Neural progenitor cell (in vitro differentiated cells): ENCODE measurements at regions not wholly inside any gene's neighbourhood (a gene's known extent, or its start where the extent isn't known, plus 50 kb on each side); places are given as distances from the start of the nearest gene placed in this dataset.

Experiments used
- DNase-seq: peaks from one replicate; pipeline ENCODE4 v3.0.0-alpha.2; 2016; ENCODE audit warnings: low spot score
- H2AFZ ChIP-seq: fragments of 200-600 bp; sonication (generic); replicated peaks from 2 replicates; pipeline ENCODE4 v1.6.1; 2016; ENCODE audit warnings: antibody characterized with exemption
- H3F3A ChIP-seq: fragments of 200-600 bp; sonication (generic); 2 replicates; pipeline ENCODE4 v1.6.1; 2016; ENCODE audit warnings: antibody characterized with exemption, low read depth
- H3K27ac ChIP-seq: fragments of 200-600 bp; sonication (generic); 2 replicates; pipeline ENCODE4 v1.5.1; 2016; ENCODE audit warnings: mild to moderate bottlenecking
- H3K27me3 ChIP-seq: fragments of 200-600 bp; sonication (generic); 2 replicates; pipeline ENCODE4 v1.6.1; 2016; ENCODE audit warnings: mild to moderate bottlenecking, moderate library complexity
- H3K36me3 ChIP-seq: fragments of 200-600 bp; sonication (generic); 2 replicates; pipeline ENCODE4 v1.5.1; 2016
- H3K4me1 ChIP-seq: fragments of 200-600 bp; sonication (generic); 2 replicates; pipeline ENCODE4 v1.6.1; 2016; ENCODE audit warnings: mixed run types
- H3K4me2 ChIP-seq: fragments of 200-600 bp; sonication (generic); 2 replicates; pipeline ENCODE4 v1.6.1; 2016
- H3K4me3 ChIP-seq: fragments of 200-600 bp; sonication (generic); 2 replicates; pipeline ENCODE4 v1.5.1; 2016
- H3K79me2 ChIP-seq: fragments of 200-600 bp; sonication (generic); 2 replicates; pipeline ENCODE4 v1.6.1; 2016; ENCODE audit warnings: low read depth
- H3K9ac ChIP-seq: fragments of 200-600 bp; sonication (generic); 2 replicates; pipeline ENCODE4 v1.6.1; 2016
- H3K9me3 ChIP-seq: fragments of 200-600 bp; sonication (generic); 2 replicates; pipeline ENCODE4 v1.5.1; 2016; ENCODE audit warnings: low read depth
- H4K20me1 ChIP-seq: fragments of 200-600 bp; sonication (generic); 2 replicates; pipeline ENCODE4 v1.6.1; 2016; ENCODE audit warnings: low read depth
- H3K27ac Mint-ChIP-seq: 3 replicates; pipeline ENCODE4 v1.8.0; 2021; ENCODE audit warnings: mixed read lengths
- H3K27me3 Mint-ChIP-seq: 2 replicates; pipeline ENCODE4 v1.8.0; 2022; ENCODE audit warnings: low read depth, mild to moderate bottlenecking, inconsistent platforms, moderate library complexity, mixed read lengths; ENCODE audit not compliant: insufficient read depth
- H3K36me3 Mint-ChIP-seq: 3 replicates; pipeline ENCODE4 v1.8.0; 2021; ENCODE audit warnings: mixed read lengths
- H3K4me1 Mint-ChIP-seq: 3 replicates; pipeline ENCODE4 v1.8.0; 2021; ENCODE audit warnings: mixed read lengths
- H3K4me3 Mint-ChIP-seq: 3 replicates; pipeline ENCODE4 v1.8.0; 2021; ENCODE audit warnings: mild to moderate bottlenecking, moderate library complexity, mixed read lengths
- H3K9me3 Mint-ChIP-seq: 3 replicates; pipeline ENCODE4 v1.8.0; 2020; ENCODE audit warnings: mixed read lengths
- EZH2 ChIP-seq: fragments of 200-600 bp; sonication (generic); IDR thresholded peaks from 2 replicates; pipeline ENCODE4 v1.6.1; 2017; ENCODE audit warnings: antibody characterized with exemption, mild to moderate bottlenecking, moderate library complexity
- EZH2phosphoT487 ChIP-seq: fragments of 200-600 bp; sonication (generic); IDR thresholded peaks from 2 replicates; pipeline ENCODE4 v1.6.1; 2017; ENCODE audit warnings: antibody characterized with exemption
- TF ChIP-seq, protein P1 (sequence below): fragments of 200-600 bp; sonication (generic); IDR thresholded peaks from 2 replicates; pipeline ENCODE4 v1.5.1; 2017; ENCODE audit warnings: antibody characterized with exemption, mild to moderate bottlenecking

DNA sequence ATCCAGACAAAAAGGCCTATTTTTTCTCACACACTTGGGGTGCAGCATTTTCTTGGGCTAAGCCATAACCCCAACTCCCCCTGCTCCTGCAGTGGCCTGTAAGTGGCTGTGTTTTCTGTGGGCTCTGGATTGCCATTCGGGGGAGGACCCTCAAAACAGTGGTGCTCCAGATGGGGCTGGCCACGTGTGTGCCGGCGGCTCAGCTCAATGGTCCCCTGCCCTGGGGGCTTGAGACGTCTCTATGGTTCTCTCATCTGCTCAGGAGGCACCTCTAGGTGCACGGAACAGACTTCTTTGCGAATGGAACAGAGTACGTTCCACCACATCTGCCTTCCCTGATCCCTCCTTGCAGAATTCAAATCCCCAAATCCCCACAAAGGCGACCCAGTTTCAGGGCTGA lies 250.0 kb upstream of the SHH start:
- H3K9me3 Mint-ChIP-seq = peaks cover 6% of the 10 kb centered on the region
- Histone ChIP-seq H3K4me2 (no peak overlapping the region), H3K36me3 (no peaks in the 10 kb centered on the region), H2AFZ (no peak overlapping the region), H3K79me2 (no peaks in the 10 kb centered on the region), H3K9me3 (no peaks in the 10 kb centered on the region), H3K4me1 (no peaks in the 10 kb centered on the region), H4K20me1 (no peaks in the 10 kb centered on the region), H3K27me3 (no peaks in the 10 kb centered on the region), H3K4me3 (no peak overlapping the region), H3K9ac (no peak overlapping the region), H3K27ac (no peak overlapping the region), H3F3A (peaks cover 7% of the 10 kb centered on the region)
- no peak for DNase-seq
- peaks cover 3% of the 10 kb centered on the region for H3K4me1 Mint-ChIP-seq
- H3K27me3 Mint-ChIP-seq = peaks cover 7% of the 10 kb centered on the region
- H3K4me3 Mint-ChIP-seq = no peak overlapping the region
- H3K36me3 Mint-ChIP-seq = no peaks in the 10 kb centered on the region
- TF ChIP-seq, protein P1, sequence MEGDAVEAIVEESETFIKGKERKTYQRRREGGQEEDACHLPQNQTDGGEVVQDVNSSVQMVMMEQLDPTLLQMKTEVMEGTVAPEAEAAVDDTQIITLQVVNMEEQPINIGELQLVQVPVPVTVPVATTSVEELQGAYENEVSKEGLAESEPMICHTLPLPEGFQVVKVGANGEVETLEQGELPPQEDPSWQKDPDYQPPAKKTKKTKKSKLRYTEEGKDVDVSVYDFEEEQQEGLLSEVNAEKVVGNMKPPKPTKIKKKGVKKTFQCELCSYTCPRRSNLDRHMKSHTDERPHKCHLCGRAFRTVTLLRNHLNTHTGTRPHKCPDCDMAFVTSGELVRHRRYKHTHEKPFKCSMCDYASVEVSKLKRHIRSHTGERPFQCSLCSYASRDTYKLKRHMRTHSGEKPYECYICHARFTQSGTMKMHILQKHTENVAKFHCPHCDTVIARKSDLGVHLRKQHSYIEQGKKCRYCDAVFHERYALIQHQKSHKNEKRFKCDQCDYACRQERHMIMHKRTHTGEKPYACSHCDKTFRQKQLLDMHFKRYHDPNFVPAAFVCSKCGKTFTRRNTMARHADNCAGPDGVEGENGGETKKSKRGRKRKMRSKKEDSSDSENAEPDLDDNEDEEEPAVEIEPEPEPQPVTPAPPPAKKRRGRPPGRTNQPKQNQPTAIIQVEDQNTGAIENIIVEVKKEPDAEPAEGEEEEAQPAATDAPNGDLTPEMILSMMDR = no peak
- TF ChIP-seq EZH2phosphoT487 (no peak), EZH2 (no peak)
- H3K27ac Mint-ChIP-seq = no peak overlapping the region

DNA sequence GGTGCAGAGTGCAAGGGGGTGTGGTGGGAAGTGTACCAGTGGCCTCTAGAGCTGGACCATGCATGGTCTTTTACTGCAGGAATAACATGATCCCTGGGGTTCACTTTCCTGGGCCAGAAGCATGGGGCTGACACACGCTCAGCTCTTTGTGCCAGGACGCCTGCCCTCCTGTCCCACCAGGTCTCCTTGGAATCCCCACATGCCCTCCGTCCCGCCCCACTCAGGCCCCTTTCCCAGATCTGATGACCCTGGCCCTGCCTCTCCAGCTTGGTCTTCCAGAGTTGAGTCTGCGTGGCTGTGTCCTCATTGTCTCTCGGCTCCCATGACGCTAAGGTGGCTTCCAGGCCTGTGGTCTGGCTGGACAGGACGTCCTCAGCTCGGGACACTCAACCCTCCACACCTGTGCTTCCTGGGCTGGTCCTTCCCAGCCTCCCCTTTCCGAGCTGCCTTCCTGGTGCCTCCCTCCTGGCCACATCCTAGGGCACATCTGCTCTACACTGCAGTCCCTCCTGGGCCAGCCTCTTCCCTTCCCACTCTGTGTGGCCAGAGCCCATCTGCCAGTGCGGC lies 249.5 kb upstream of the SHH start:
- H3K27me3 ChIP-seq = no peaks in the 10 kb centered on the region
- no peak overlapping the region for H2AFZ ChIP-seq
- H3K9ac ChIP-seq = no peak overlapping the region
- H3K9me3 Mint-ChIP-seq = peaks cover 6% of the 10 kb centered on the region
- H3K27ac Mint-ChIP-seq = no peak overlapping the region
- H3K4me1 ChIP-seq = no peaks in the 10 kb centered on the region
- DNase-seq = no peak
- H3K9me3 ChIP-seq = no peaks in the 10 kb centered on the region
- TF ChIP-seq, protein P1 = no peak
- TF ChIP-seq EZH2phosphoT487 (no peak), EZH2 (no peak)
- no peaks in the 10 kb centered on the region for H3K36me3 Mint-ChIP-seq
- H3F3A ChIP-seq = peaks cover 7% of the 10 kb centered on the region
- no peak overlapping the region for H3K27ac ChIP-seq
- no peaks in the 10 kb centered on the region for H3K79me2 ChIP-seq
- peaks cover 5% of the 10 kb centered on the region for H3K27me3 Mint-ChIP-seq
- H3K4me3 ChIP-seq = no peak overlapping the region
- no peaks in the 10 kb centered on the region for H4K20me1 ChIP-seq
- H3K4me3 Mint-ChIP-seq = no peak overlapping the region
- H3K36me3 ChIP-seq = no peaks in the 10 kb centered on the region
- H3K4me2 ChIP-seq = no peak overlapping the region
- H3K4me1 Mint-ChIP-seq = peaks cover 3% of the 10 kb centered on the region

DNA sequence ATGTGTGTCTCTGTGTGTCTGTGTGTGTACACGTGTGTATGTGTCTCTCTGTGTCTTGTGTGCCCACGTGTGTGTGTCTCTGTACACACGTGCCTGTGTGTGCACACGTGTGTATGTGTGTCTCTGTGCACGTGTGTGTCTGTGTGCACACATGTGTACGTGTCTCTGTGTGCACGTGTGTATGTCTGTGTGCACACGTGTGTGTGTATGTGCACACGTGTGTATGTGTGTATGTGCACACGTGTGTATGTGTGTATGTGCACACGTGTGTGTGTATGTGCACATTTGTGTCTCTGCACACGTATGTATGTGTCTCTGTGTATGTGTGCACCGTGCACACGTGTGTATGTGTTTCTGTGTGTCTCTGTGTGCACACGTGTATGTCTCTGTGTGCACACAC lies 248.7 kb upstream of the SHH start:
- Histone ChIP-seq H3K36me3 (no peaks in the 10 kb centered on the region), H3K79me2 (no peaks in the 10 kb centered on the region), H3K27me3 (no peaks in the 10 kb centered on the region), H3K4me3 (no peak overlapping the region), H3K27ac (no peak overlapping the region), H3K4me1 (no peaks in the 10 kb centered on the region), H3K9me3 (no peaks in the 10 kb centered on the region), H2AFZ (no peak overlapping the region), H3F3A (peaks cover 7% of the 10 kb centered on the region), H3K4me2 (no peak overlapping the region), H4K20me1 (no peaks in the 10 kb centered on the region), H3K9ac (no peak overlapping the region)
- Mint-ChIP-seq H3K4me1 (peaks cover 3% of the 10 kb centered on the region), H3K36me3 (no peaks in the 10 kb centered on the region), H3K4me3 (peak overlapping the region; percentile 56), H3K9me3 (peaks cover 6% of the 10 kb centered on the region), H3K27me3 (peaks cover 2% of the 10 kb centered on the region), H3K27ac (no peak overlapping the region)
- no peak for DNase-seq
- TF ChIP-seq, protein P1 = no peak
- TF ChIP-seq EZH2 = no peak
- no peak for TF ChIP-seq EZH2phosphoT487
